ENCODE measurements at regions not wholly inside any gene's neighbourhood (a gene's known extent, or its start where the extent isn't known, plus 50 kb on each side); places are given as distances from the start of the nearest gene placed in this dataset.

DNA sequence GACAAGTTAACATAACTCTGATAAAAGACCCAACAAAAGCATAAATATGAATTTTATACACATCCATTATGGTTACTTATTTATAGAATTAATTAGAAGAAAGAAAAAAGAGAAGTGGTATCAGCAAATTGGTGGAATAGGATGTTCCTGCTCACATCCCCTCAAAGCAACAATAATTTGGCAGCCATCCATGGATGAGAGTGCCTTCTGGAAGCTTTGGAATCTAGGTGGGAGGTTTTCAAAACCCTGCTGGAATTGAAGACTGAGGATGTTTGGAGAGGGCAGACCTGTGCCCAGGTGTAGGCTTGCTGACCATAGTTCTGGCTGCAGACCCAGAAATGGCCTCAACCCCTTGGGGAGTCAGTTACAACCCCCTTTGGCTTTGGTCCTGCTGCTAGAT lies 91.2 kb downstream of the EDEM1 start:
- TF ChIP-seq, protein P1, sequence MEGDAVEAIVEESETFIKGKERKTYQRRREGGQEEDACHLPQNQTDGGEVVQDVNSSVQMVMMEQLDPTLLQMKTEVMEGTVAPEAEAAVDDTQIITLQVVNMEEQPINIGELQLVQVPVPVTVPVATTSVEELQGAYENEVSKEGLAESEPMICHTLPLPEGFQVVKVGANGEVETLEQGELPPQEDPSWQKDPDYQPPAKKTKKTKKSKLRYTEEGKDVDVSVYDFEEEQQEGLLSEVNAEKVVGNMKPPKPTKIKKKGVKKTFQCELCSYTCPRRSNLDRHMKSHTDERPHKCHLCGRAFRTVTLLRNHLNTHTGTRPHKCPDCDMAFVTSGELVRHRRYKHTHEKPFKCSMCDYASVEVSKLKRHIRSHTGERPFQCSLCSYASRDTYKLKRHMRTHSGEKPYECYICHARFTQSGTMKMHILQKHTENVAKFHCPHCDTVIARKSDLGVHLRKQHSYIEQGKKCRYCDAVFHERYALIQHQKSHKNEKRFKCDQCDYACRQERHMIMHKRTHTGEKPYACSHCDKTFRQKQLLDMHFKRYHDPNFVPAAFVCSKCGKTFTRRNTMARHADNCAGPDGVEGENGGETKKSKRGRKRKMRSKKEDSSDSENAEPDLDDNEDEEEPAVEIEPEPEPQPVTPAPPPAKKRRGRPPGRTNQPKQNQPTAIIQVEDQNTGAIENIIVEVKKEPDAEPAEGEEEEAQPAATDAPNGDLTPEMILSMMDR (IDR thresholded peaks at IDR 0.05) = no peak
- no peak for DNase-seq (ENCODE audit: low spot score)
- Histone ChIP-seq H3K27ac (no peak overlapping the region), H3K4me3 (no peak overlapping the region)

DNA sequence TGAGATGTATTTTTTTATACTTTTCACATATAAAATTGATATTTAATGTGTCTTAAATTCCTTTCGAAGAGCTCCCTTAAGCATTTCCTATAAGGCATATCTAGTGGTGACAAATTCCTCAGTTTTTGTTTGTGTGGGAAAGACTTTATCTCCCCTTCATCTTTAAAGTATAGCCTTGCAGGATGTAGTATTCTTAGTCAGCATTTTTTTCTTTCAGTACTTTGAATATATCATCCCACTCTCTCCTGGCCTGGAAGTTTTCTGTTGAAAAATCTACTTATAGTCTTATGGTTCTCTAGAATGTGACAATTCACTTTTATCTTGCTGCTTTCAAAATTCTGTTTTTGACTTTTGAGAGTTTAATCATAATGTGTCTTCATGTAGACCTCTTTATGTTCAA lies 95.2 kb downstream of the EDEM1 start:
- no peak overlapping the region for H3K27ac ChIP-seq
- TF ChIP-seq, protein P1 (IDR thresholded peaks at IDR 0.05) = no peak
- no peak for DNase-seq (ENCODE audit: low spot score)
- H3K4me3 ChIP-seq = no peak overlapping the region

DNA sequence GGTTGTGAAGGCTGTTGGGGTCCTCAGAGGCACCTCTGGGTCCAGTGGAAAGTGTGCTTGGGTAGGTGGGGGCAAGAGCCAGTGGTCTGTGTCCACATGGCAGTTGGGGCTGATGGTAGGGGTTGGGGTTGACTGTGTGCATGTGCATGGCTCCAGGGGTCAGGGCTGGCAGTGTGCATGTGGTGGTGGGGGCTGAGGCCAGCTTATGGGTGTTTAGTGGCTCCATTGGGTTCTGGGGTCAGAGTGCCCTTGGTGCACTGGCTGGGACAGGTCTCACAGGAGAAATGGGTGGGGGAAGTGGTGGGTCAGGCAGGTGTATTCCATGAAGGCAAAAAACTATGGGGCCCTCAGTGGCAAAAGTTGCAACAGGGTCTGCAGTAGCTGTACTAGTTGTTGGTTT lies 97.9 kb downstream of the EDEM1 start:
- Histone ChIP-seq H3K4me3 (no peak overlapping the region), H3K27ac (no peak overlapping the region)
- TF ChIP-seq, protein P1 (IDR thresholded peaks at IDR 0.05) = no peak
- no peak for DNase-seq (ENCODE audit: low spot score)

DNA sequence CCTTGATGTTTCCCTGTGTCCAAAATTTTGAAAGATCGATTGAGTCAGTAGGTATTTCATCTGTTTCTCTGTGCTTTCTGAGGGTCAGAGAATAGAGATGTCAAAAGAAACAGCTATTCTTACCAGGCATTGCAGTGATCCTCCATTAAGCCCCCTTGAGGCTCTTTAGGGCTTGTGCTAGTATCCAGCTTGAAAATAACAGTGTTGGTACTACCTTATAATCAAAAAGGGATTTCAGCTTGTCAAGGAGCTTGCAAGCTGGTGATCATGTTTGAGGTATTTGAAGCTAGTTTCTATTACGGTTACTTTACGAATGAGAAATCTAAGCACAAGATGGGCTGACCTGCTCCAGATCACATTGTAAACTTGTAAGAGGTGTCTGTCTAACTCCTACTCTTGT lies 103.4 kb downstream of the EDEM1 start:
- no peak for DNase-seq (ENCODE audit: low spot score)
- no peak overlapping the region for H3K27ac ChIP-seq
- H3K4me3 ChIP-seq = no peak overlapping the region
- TF ChIP-seq, protein P1 (IDR thresholded peaks at IDR 0.05) = no peak

DNA sequence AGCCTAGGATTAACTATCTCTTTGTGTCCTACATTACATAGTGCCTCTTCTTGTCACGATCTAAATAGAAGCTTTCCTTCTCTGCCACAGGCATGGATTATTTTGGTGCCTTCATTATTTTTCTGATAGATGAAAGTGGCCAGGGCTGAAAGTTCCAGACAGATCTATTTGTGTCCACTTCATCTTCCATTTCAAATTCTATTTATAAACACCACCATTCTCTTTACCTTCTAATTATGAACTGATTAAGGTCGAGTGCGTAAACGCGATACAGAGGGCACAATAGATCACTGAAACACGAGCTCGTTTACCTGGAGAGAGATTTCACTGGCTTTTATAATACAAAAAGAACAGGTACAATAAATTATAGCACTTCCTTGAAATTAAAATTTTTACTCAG lies 105.0 kb downstream of the EDEM1 start:
- TF ChIP-seq, protein P1 (IDR thresholded peaks at IDR 0.05) = no peak
- H3K27ac ChIP-seq = no peak overlapping the region
- H3K4me3 ChIP-seq = no peak overlapping the region
- DNase-seq (ENCODE audit: low spot score) = no peak

DNA sequence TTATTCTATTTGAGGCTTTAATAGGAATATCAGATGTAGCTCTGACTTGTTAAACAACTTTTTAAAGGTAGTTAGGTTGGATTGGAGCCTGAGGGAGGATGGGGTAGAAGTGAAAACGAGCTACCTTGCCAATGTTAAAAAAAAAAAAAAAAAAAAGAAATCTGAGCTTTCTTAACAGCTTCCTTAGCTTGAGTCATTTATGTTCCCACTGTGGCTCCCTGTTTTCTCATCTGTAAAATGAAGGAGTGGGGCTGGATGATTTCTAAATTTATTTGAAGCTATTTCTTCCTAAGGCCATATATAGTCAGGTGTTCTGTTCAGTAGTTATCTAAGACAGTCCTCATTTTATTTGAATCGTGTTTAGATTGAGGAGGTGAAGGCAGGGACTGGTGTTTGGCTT lies 105.7 kb downstream of the EDEM1 start:
- no peak for DNase-seq (ENCODE audit: low spot score)
- no peak overlapping the region for H3K27ac ChIP-seq
- H3K4me3 ChIP-seq = no peak overlapping the region
- TF ChIP-seq, protein P1 (IDR thresholded peaks at IDR 0.05) = no peak

DNA sequence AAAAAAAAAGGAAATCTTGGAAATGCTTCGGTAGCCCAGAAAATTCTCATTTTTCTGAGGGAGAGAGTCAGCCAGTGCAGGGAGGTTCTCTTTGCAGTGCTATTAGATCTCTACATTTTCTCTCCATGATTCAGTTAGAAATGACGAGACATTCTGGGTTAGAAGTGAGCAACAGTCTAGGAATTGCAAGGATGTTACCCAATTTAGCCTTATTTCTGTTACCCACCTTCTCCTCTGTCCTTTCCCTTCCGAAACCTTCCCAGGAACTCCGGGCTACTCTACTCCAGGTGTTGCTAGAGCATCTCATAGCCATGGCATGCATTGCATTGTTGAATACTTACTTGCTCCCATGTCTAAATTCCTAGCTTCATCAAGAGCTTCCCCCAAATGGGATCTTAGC lies 106.8 kb downstream of the EDEM1 start:
- TF ChIP-seq, protein P1 (IDR thresholded peaks at IDR 0.05) = no peak
- DNase-seq (ENCODE audit: low spot score) = no peak
- Histone ChIP-seq H3K4me3 (no peak overlapping the region), H3K27ac (no peak overlapping the region)

Data from coronary artery (tissue), 2 donors.